Activated naive CD4-positive, alpha-beta T cell (primary cell): ENCODE measurements at regions not wholly inside any gene's neighbourhood (a gene's known extent, or its start where the extent isn't known, plus 50 kb on each side); places are given as distances from the start of the nearest gene placed in this dataset.

ENCODE experiments used
- DNase-seq, 4 experiments: peaks; one replicate each; lab custom pipeline; 2025; lab: John Stamatoyannopoulos, UW

GRCh38 chr20:39309458-39309857 is 347.3 kb downstream of the DHX35 start:
- DNase-seq = no peak

- no peak for DNase-seq
Measured at GRCh38 chr20:39302312-39302711, 340.2 kb downstream of the DHX35 start.

- no peak for DNase-seq
Measured at GRCh38 chr20:39299783-39300182, 337.6 kb downstream of the DHX35 start.

GRCh38 chr20:39298571-39299506 is 336.7 kb downstream of the DHX35 start:
- DNase-seq = no peak

GRCh38 chr20:39298121-39298520 is 336.0 kb downstream of the DHX35 start:
- DNase-seq = no peak

- DNase-seq = no peak
Measured at GRCh38 chr20:39295301-39295700, 333.2 kb downstream of the DHX35 start.

GRCh38 chr20:39294137-39294725 is 332.1 kb downstream of the DHX35 start:
- no peak for DNase-seq

GRCh38 chr20:39292193-39292736 is 330.1 kb downstream of the DHX35 start:
- no peak for DNase-seq

- no peak for DNase-seq
Measured at GRCh38 chr20:39291301-39291700, 329.2 kb downstream of the DHX35 start.

- DNase-seq = no peak
Measured at GRCh38 chr20:39290575-39290974, 328.4 kb downstream of the DHX35 start.

GRCh38 chr20:39289831-39290230 is 327.7 kb downstream of the DHX35 start:
- no peak for DNase-seq

GRCh38 chr20:39289316-39289715 is 327.2 kb downstream of the DHX35 start:
- no peak for DNase-seq

- no peak for DNase-seq
Measured at GRCh38 chr20:39283464-39283863, 321.3 kb downstream of the DHX35 start.

GRCh38 chr20:39282619-39283092 is 320.5 kb downstream of the DHX35 start:
- DNase-seq = no peak

GRCh38 chr20:39280875-39281274 is 318.7 kb downstream of the DHX35 start:
- no peak for DNase-seq

GRCh38 chr20:39278230-39278788 is 316.2 kb downstream of the DHX35 start:
- DNase-seq = no peak

- no peak for DNase-seq
Measured at GRCh38 chr20:39277185-39277584, 315.0 kb downstream of the DHX35 start.

GRCh38 chr20:39270837-39271604 is 308.9 kb downstream of the DHX35 start:
- no peak for DNase-seq

GRCh38 chr20:39269493-39270217 is 307.5 kb downstream of the DHX35 start:
- no peak for DNase-seq

GRCh38 chr20:39268981-39269461 is 306.9 kb downstream of the DHX35 start:
- DNase-seq = no peak

GRCh38 chr20:39268491-39268951 is 306.4 kb downstream of the DHX35 start:
- DNase-seq = no peak
